ENCODE measurements at regions not wholly inside any gene's neighbourhood (a gene's known extent, or its start where the extent isn't known, plus 50 kb on each side); places are given as distances from the start of the nearest gene placed in this dataset.

- no peaks in the 10 kb centered on the region for H4K20me1 ChIP-seq (ENCODE audit: control insufficient read depth, extremely low read depth, insufficient read depth, low read length)
- H3K27ac ChIP-seq (ENCODE audit: insufficient read depth, low read length) = peak overlapping the region; percentile 99
- DNase-seq (ENCODE audit: low read depth in 2 of 2) = peak; percentile 81 to 97
- H3K36me3 ChIP-seq (ENCODE audit: control insufficient read depth, insufficient read depth, low read length) = no peaks in the 10 kb centered on the region
- no peaks in the 10 kb centered on the region for H3K79me2 ChIP-seq (ENCODE audit: control insufficient read depth, insufficient read depth, low read length)
- peak overlapping the region; percentile 13 for H2AFZ ChIP-seq (ENCODE audit: low read length)
- peak overlapping the region; percentile 71 for H3K4me2 ChIP-seq (ENCODE audit: extremely low read depth, insufficient read depth, low read length)
- H3K9ac ChIP-seq (ENCODE audit: insufficient read depth, low read length) = peak overlapping the region; percentile 69
- no peaks in the 10 kb centered on the region for H3K9me3 ChIP-seq (ENCODE audit: control insufficient read depth, insufficient read depth, low read depth, low read length)
- H3K4me1 ChIP-seq (ENCODE audit: control insufficient read depth, extremely low read depth, insufficient read depth, low read length) = peaks cover 40% of the 10 kb centered on the region
- H3K4me3 ChIP-seq (replicated peaks in 1 of 4; ENCODE audit: control extremely low read depth in 1 of 4, insufficient read depth in 1 of 4, low read depth in 3 of 4, low read length in 4 of 4) = no peak overlapping the region
- no peaks in the 10 kb centered on the region for H3K27me3 ChIP-seq (ENCODE audit: control insufficient read depth, insufficient read depth, low read length)
- TF ChIP-seq CTCF (conservative IDR thresholded peaks at IDR 0.05 in 1 of 2, IDR thresholded peaks at IDR 0.05 in 1 of 2; ENCODE audit: low read depth in 1 of 2, low read length in 2 of 2) = no peak
- TF ChIP-seq EZH2 (IDR thresholded peaks at IDR 0.05; ENCODE audit: low read length, missing control alignments) = no peak
Measured at GRCh38 chr2:240369801-240370585, 65.5 kb upstream of the GPC1 start.

GRCh38 chr2:240371129-240372000 is 64.1 kb upstream of the GPC1 start:
- no peak overlapping the region for H3K4me3 ChIP-seq (replicated peaks in 1 of 4; ENCODE audit: control extremely low read depth in 1 of 4, insufficient read depth in 1 of 4, low read depth in 3 of 4, low read length in 4 of 4)
- H3K79me2 ChIP-seq (ENCODE audit: control insufficient read depth, insufficient read depth, low read length) = no peaks in the 10 kb centered on the region
- H3K27me3 ChIP-seq (ENCODE audit: control insufficient read depth, insufficient read depth, low read length) = no peaks in the 10 kb centered on the region
- H3K36me3 ChIP-seq (ENCODE audit: control insufficient read depth, insufficient read depth, low read length) = no peaks in the 10 kb centered on the region
- peaks cover 41% of the 10 kb centered on the region for H3K4me1 ChIP-seq (ENCODE audit: control insufficient read depth, extremely low read depth, insufficient read depth, low read length)
- no peak overlapping the region for H2AFZ ChIP-seq (ENCODE audit: low read length)
- no peak for DNase-seq (ENCODE audit: low read depth in 2 of 2)
- H3K27ac ChIP-seq (ENCODE audit: insufficient read depth, low read length) = peak overlapping the region; percentile 99
- TF ChIP-seq CTCF (conservative IDR thresholded peaks at IDR 0.05 in 1 of 2, IDR thresholded peaks at IDR 0.05 in 1 of 2; ENCODE audit: low read depth in 1 of 2, low read length in 2 of 2) (no peak), EZH2 (IDR thresholded peaks at IDR 0.05; ENCODE audit: low read length, missing control alignments) (no peak)
- H4K20me1 ChIP-seq (ENCODE audit: control insufficient read depth, extremely low read depth, insufficient read depth, low read length) = no peaks in the 10 kb centered on the region
- no peaks in the 10 kb centered on the region for H3K9me3 ChIP-seq (ENCODE audit: control insufficient read depth, insufficient read depth, low read depth, low read length)
- no peak overlapping the region for H3K4me2 ChIP-seq (ENCODE audit: extremely low read depth, insufficient read depth, low read length)
- no peak overlapping the region for H3K9ac ChIP-seq (ENCODE audit: insufficient read depth, low read length)

- Histone ChIP-seq H3K36me3 (ENCODE audit: control insufficient read depth, insufficient read depth, low read length) (no peaks in the 10 kb centered on the region), H3K27ac (ENCODE audit: insufficient read depth, low read length) (no peak overlapping the region), H3K9ac (ENCODE audit: insufficient read depth, low read length) (no peak overlapping the region), H3K27me3 (ENCODE audit: control insufficient read depth, insufficient read depth, low read length) (no peaks in the 10 kb centered on the region), H3K79me2 (ENCODE audit: control insufficient read depth, insufficient read depth, low read length) (no peaks in the 10 kb centered on the region), H3K4me3 (replicated peaks in 1 of 4; ENCODE audit: control extremely low read depth in 1 of 4, insufficient read depth in 1 of 4, low read depth in 3 of 4, low read length in 4 of 4) (no peak overlapping the region), H3K9me3 (ENCODE audit: control insufficient read depth, insufficient read depth, low read depth, low read length) (no peaks in the 10 kb centered on the region), H3K4me1 (ENCODE audit: control insufficient read depth, extremely low read depth, insufficient read depth, low read length) (peaks cover 41% of the 10 kb centered on the region), H3K4me2 (ENCODE audit: extremely low read depth, insufficient read depth, low read length) (no peak overlapping the region), H2AFZ (ENCODE audit: low read length) (no peak overlapping the region), H4K20me1 (ENCODE audit: control insufficient read depth, extremely low read depth, insufficient read depth, low read length) (no peaks in the 10 kb centered on the region)
- TF ChIP-seq CTCF (conservative IDR thresholded peaks at IDR 0.05 in 1 of 2, IDR thresholded peaks at IDR 0.05 in 1 of 2; ENCODE audit: low read depth in 1 of 2, low read length in 2 of 2) (no peak), EZH2 (IDR thresholded peaks at IDR 0.05; ENCODE audit: low read length, missing control alignments) (no peak)
- DNase-seq (ENCODE audit: low read depth in 2 of 2) = no peak
Measured at GRCh38 chr2:240372101-240372500, 63.4 kb upstream of the GPC1 start.
